Activated naive CD4-positive, alpha-beta T cell (primary cell): ENCODE measurements at regions not wholly inside any gene's neighbourhood (a gene's known extent, or its start where the extent isn't known, plus 50 kb on each side); places are given as distances from the start of the nearest gene placed in this dataset.
"Not testable (repeated sequence)": the region's sequence is repeated elsewhere in the genome, so short reads cannot be mapped to it uniquely, and the experiment has no call there.

ENCODE experiments used
- DNase-seq, 4 experiments: peaks; one replicate each; lab custom pipeline; 2025; lab: John Stamatoyannopoulos, UW

- no peak for DNase-seq
Observed at GRCh38 chr13:31517599-31517998, 221.7 kb upstream of the RXFP2 start.

GRCh38 chr13:31518645-31519044, 220.7 kb upstream of the RXFP2 start:
- no peak for DNase-seq

GRCh38 chr13:31521435-31521834, 217.9 kb upstream of the RXFP2 start:
- no peak for DNase-seq

GRCh38 chr13:31522396-31522795, 216.9 kb upstream of the RXFP2 start:
- DNase-seq, result no peak

- DNase-seq, result no peak
Observed at GRCh38 chr13:31528176-31528575, 211.2 kb upstream of the RXFP2 start.

GRCh38 chr13:31528758-31529157, 210.6 kb upstream of the RXFP2 start:
- no peak for DNase-seq

- DNase-seq, result no peak
Observed at GRCh38 chr13:31530922-31531321, 208.4 kb upstream of the RXFP2 start.

- no peak for DNase-seq
Observed at GRCh38 chr13:31537052-31537451, 202.3 kb upstream of the RXFP2 start.

GRCh38 chr13:31538067-31539042, 201.0 kb upstream of the RXFP2 start:
- no peak for DNase-seq

GRCh38 chr13:31540281-31540680, 199.0 kb upstream of the RXFP2 start:
- DNase-seq, result no peak

GRCh38 chr13:31543190-31543589, 196.1 kb upstream of the RXFP2 start:
- DNase-seq, result no peak

GRCh38 chr13:31545616-31546015, 193.7 kb upstream of the RXFP2 start:
- no peak for DNase-seq

- DNase-seq, result no peak
Observed at GRCh38 chr13:31556376-31556775, 182.9 kb upstream of the RXFP2 start.

GRCh38 chr13:31584221-31584620, 155.1 kb upstream of the RXFP2 start:
- not testable (repeated sequence) for DNase-seq

- no peak for DNase-seq
Observed at GRCh38 chr13:31587698-31588266, 151.5 kb upstream of the RXFP2 start.

- no peak for DNase-seq
Observed at GRCh38 chr13:31588316-31588715, 151.0 kb upstream of the RXFP2 start.

GRCh38 chr13:31588893-31589292, 150.4 kb upstream of the RXFP2 start:
- no peak for DNase-seq

- DNase-seq, result no peak
Observed at GRCh38 chr13:31591642-31592233, 147.6 kb upstream of the RXFP2 start.

- no peak for DNase-seq
Observed at GRCh38 chr13:31594056-31594455, 145.3 kb upstream of the RXFP2 start.

GRCh38 chr13:31595563-31595962, 143.8 kb upstream of the RXFP2 start:
- no peak for DNase-seq

- no peak for DNase-seq
Observed at GRCh38 chr13:31598990-31599389, 140.3 kb upstream of the RXFP2 start.

GRCh38 chr13:31605076-31605860, 134.1 kb upstream of the RXFP2 start:
- DNase-seq, result no peak
